ENCODE measurements at regions not wholly inside any gene's neighbourhood (a gene's known extent, or its start where the extent isn't known, plus 50 kb on each side); places are given as distances from the start of the nearest gene placed in this dataset.

- no peak for TF ChIP-seq EZH2 (IDR thresholded peaks at IDR 0.05; ENCODE audit: low read length)
- no peak for TF ChIP-seq CTCF (optimal IDR thresholded peaks at IDR 0.05 in 1 of 3, IDR thresholded peaks at IDR 0.05 in 1 of 3, conservative IDR thresholded peaks at IDR 0.05 in 1 of 3; ENCODE audit: extremely low read depth in 1 of 3, insufficient read depth in 2 of 3, low read length in 3 of 3)
Observed at GRCh38 chr13:76725896-76726295, 160.3 kb downstream of the KCTD12 start.
